ENCODE measurements at regions not wholly inside any gene's neighbourhood (a gene's known extent, or its start where the extent isn't known, plus 50 kb on each side); places are given as distances from the start of the nearest gene placed in this dataset.

DNA sequence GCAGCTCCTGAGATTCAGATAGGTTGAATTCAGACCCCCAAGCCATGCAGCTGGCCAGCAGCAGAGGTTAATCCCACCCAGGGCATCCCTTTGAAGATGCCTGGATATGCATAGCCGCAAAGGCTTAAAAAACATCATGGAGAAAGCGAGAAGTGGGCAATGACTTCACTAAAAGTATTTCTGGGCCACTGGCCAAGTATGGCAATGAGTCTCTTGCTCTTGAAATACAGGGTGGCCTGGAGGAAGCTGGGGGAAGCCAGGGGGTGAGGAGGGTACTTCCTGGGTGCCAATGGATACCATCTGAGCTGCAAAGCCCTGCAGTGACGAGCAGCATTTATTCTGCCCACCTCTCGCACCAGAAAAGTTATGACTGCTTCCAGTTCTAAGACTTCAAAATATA, 539.3 kb upstream of the TBX3 start:
- TF ChIP-seq, protein P1, sequence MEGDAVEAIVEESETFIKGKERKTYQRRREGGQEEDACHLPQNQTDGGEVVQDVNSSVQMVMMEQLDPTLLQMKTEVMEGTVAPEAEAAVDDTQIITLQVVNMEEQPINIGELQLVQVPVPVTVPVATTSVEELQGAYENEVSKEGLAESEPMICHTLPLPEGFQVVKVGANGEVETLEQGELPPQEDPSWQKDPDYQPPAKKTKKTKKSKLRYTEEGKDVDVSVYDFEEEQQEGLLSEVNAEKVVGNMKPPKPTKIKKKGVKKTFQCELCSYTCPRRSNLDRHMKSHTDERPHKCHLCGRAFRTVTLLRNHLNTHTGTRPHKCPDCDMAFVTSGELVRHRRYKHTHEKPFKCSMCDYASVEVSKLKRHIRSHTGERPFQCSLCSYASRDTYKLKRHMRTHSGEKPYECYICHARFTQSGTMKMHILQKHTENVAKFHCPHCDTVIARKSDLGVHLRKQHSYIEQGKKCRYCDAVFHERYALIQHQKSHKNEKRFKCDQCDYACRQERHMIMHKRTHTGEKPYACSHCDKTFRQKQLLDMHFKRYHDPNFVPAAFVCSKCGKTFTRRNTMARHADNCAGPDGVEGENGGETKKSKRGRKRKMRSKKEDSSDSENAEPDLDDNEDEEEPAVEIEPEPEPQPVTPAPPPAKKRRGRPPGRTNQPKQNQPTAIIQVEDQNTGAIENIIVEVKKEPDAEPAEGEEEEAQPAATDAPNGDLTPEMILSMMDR (IDR thresholded peaks at IDR 0.05 in 2 of 3, conservative IDR thresholded peaks at IDR 0.05 in 1 of 3; ENCODE audit: borderline replicate concordance in 1 of 3, insufficient read depth in 1 of 3, low read depth in 2 of 3, low read length in 2 of 3), result no peak
- TF ChIP-seq, protein P2, sequence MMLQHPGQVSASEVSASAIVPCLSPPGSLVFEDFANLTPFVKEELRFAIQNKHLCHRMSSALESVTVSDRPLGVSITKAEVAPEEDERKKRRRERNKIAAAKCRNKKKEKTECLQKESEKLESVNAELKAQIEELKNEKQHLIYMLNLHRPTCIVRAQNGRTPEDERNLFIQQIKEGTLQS (IDR thresholded peaks at IDR 0.05), result no peak
- TF ChIP-seq RAD21 (IDR thresholded peaks at IDR 0.05; ENCODE audit: low read depth) (no peak), POLR2A (IDR thresholded peaks at IDR 0.05; ENCODE audit: borderline replicate concordance, extremely low read depth, insufficient read depth, insufficient read length) (no peak), POLR2AphosphoS5 (IDR thresholded peaks at IDR 0.05; ENCODE audit: low read depth, low read length) (no peak)
- TF ChIP-seq, protein P3, sequence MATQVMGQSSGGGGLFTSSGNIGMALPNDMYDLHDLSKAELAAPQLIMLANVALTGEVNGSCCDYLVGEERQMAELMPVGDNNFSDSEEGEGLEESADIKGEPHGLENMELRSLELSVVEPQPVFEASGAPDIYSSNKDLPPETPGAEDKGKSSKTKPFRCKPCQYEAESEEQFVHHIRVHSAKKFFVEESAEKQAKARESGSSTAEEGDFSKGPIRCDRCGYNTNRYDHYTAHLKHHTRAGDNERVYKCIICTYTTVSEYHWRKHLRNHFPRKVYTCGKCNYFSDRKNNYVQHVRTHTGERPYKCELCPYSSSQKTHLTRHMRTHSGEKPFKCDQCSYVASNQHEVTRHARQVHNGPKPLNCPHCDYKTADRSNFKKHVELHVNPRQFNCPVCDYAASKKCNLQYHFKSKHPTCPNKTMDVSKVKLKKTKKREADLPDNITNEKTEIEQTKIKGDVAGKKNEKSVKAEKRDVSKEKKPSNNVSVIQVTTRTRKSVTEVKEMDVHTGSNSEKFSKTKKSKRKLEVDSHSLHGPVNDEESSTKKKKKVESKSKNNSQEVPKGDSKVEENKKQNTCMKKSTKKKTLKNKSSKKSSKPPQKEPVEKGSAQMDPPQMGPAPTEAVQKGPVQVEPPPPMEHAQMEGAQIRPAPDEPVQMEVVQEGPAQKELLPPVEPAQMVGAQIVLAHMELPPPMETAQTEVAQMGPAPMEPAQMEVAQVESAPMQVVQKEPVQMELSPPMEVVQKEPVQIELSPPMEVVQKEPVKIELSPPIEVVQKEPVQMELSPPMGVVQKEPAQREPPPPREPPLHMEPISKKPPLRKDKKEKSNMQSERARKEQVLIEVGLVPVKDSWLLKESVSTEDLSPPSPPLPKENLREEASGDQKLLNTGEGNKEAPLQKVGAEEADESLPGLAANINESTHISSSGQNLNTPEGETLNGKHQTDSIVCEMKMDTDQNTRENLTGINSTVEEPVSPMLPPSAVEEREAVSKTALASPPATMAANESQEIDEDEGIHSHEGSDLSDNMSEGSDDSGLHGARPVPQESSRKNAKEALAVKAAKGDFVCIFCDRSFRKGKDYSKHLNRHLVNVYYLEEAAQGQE (IDR thresholded peaks at IDR 0.05; ENCODE audit: low read depth), result no peak

All from HCT116 (cell line).